Colonic mucosa (tissue), 4 donors: ENCODE measurements at regions not wholly inside any gene's neighbourhood (a gene's known extent, or its start where the extent isn't known, plus 50 kb on each side); places are given as distances from the start of the nearest gene placed in this dataset.

Experiments
- DNase-seq: peaks from one replicate; pipeline ENCODE4 v3.0.0-alpha.2; 2020
- H3K27ac ChIP-seq: fragments of 200-600 bp; one replicate; pipeline ENCODE4 v1.8.0; 2021
- H3K27me3 ChIP-seq: fragments of 200-600 bp; one replicate; pipeline ENCODE4 v1.8.0; 2021
- H3K36me3 ChIP-seq: fragments of 200-600 bp; one replicate; pipeline ENCODE4 v1.8.0; 2021
- H3K4me1 ChIP-seq: fragments of 200-600 bp; one replicate; pipeline ENCODE4 v1.8.0; 2021; ENCODE audit warnings: mild to moderate bottlenecking
- H3K4me3 ChIP-seq: fragments of 200-600 bp; one replicate; pipeline ENCODE4 v1.8.0; 2021
- H3K9ac ChIP-seq, 2 donors: one replicate each; pipeline ENCODE4 v1.7.0; 2013; ENCODE audit warnings: control low read depth in 2 of 2, low read depth in 2 of 2, low read length in 2 of 2
- H3K9me3 ChIP-seq: fragments of 200-600 bp; one replicate; pipeline ENCODE4 v1.8.0; 2021
- intact Hi-C: fragments of 100-400 bp; cut with DNase I; formaldehyde crosslinking; loops from one replicate; pipeline ENCODE4 v1.14.1; 2022
- TF ChIP-seq, protein P1 (sequence below): fragments of 200-600 bp; IDR thresholded peaks from one replicate; pipeline ENCODE4 v1.8.0; 2022; ENCODE audit warnings: antibody characterized with exemption, mild to moderate bottlenecking
- donor health status: healthy.
- donor health status: DM: no; HTN: no; CAD: no.
- donor health status: DM: no; HTN: no; CAD: no.

DNA sequence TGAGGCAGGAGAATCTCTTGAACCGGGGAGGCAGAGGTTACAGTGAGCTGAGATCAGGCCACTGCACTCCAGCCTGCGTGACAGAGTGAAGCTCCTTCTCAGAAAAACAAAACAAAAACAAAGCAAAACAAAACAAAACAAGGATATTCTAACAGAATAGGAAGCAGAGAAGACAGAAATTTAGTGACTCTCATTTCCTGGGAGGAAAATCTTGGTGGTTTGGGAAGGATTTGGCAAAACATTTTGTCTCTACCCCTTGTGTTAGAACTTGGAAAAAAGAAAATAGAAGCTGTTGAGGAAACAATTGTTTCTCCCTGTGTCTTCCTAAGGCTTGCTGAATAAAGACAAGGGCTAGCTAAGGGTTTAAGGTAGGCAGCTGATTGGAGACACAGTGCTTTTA lies 79.7 kb upstream of the PTPRR start:
- no peaks in the 10 kb centered on the region for H3K4me1 ChIP-seq
- TF ChIP-seq, protein P1, sequence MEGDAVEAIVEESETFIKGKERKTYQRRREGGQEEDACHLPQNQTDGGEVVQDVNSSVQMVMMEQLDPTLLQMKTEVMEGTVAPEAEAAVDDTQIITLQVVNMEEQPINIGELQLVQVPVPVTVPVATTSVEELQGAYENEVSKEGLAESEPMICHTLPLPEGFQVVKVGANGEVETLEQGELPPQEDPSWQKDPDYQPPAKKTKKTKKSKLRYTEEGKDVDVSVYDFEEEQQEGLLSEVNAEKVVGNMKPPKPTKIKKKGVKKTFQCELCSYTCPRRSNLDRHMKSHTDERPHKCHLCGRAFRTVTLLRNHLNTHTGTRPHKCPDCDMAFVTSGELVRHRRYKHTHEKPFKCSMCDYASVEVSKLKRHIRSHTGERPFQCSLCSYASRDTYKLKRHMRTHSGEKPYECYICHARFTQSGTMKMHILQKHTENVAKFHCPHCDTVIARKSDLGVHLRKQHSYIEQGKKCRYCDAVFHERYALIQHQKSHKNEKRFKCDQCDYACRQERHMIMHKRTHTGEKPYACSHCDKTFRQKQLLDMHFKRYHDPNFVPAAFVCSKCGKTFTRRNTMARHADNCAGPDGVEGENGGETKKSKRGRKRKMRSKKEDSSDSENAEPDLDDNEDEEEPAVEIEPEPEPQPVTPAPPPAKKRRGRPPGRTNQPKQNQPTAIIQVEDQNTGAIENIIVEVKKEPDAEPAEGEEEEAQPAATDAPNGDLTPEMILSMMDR: no peak
- H3K27ac ChIP-seq: no peak overlapping the region
- no peaks in the 10 kb centered on the region for H3K36me3 ChIP-seq
- no peak overlapping the region for H3K9ac ChIP-seq
- H3K27me3 ChIP-seq: no peaks in the 10 kb centered on the region
- no peaks in the 10 kb centered on the region for H3K9me3 ChIP-seq
- no peak for DNase-seq
- no peak overlapping the region for H3K4me3 ChIP-seq
- intact Hi-C loops: no loop called here

DNA sequence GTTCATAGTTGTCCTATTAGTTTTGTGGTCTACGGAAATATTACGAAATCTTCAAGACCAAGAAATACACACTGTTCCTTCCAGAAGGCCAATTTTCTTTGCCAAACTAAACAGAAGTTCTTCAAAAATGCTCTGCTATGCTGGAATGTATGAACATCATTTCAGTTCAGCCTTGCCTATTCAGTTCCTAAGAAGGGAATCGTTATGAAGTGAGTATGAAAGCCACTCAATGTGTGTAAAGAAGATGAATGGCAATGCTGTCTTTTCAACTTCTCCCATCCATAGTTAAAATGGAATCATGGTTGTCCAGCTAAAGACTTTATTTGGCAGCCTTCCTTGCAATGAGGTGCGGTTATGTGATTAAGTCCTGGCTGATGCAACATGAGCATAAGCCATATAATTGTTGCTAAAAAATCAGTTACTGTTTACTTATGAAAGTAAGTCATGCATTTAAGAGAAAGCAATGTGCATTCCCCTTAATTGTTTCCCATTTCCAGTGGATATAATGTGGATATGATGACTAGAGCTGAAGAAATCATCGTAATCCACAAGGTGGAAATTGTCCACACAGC lies 73.8 kb upstream of the PTPRR start:
- Histone ChIP-seq H3K27me3 (no peaks in the 10 kb centered on the region), H3K27ac (no peak overlapping the region), H3K9me3 (no peaks in the 10 kb centered on the region), H3K36me3 (no peaks in the 10 kb centered on the region), H3K4me3 (no peak overlapping the region), H3K9ac (no peak overlapping the region), H3K4me1 (no peaks in the 10 kb centered on the region)
- no peak for DNase-seq
- intact Hi-C loops: no loop called here
- TF ChIP-seq, protein P1: no peak

DNA sequence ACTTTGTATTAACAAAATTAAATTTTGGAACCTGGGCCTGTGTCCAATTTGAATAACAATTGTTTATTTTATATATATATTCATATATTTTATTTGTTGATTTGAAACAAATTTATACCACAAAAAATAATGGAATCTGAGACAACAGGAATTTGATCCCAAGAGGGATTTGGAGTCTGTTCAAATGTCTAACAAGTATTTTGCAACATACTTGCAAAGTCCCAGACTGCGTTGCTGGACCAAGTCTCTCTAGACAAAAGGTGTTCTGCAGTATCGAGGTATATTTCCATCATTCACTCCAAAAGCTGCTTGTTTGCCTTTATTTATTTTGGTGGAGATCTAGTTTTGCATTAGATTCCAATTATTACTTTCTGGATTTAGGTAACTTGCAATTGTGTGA lies 68.7 kb upstream of the PTPRR start:
- intact Hi-C loops: no loop called here
- Histone ChIP-seq H3K27ac (no peak overlapping the region), H3K27me3 (no peaks in the 10 kb centered on the region), H3K36me3 (no peaks in the 10 kb centered on the region), H3K9me3 (no peaks in the 10 kb centered on the region), H3K9ac (no peak overlapping the region), H3K4me1 (no peaks in the 10 kb centered on the region), H3K4me3 (no peak overlapping the region)
- TF ChIP-seq, protein P1: no peak
- DNase-seq: no peak

DNA sequence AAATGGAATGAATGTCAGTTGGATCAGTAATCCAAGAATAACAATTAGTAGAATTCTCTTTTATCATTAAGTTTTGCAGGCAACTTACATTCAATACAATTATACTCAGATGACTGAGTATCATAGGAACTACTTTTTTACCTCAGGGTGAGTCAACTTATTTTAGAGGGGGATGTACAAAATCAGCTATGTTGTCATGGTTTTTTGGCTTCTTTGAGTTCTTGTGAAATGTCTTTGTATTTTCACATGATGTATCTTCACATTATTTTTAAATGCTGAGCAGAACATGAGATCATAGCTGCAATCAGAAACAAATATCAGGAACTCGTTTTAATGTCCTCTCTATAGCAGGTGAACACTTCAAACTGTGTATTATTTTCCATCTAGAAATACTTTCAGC lies 65.3 kb upstream of the PTPRR start:
- no peak overlapping the region for H3K4me3 ChIP-seq
- intact Hi-C loops: no loop called here
- H3K9ac ChIP-seq: no peak overlapping the region
- no peak overlapping the region for H3K27ac ChIP-seq
- no peaks in the 10 kb centered on the region for H3K27me3 ChIP-seq
- no peak for DNase-seq
- no peaks in the 10 kb centered on the region for H3K9me3 ChIP-seq
- H3K4me1 ChIP-seq: no peaks in the 10 kb centered on the region
- TF ChIP-seq, protein P1: no peak
- H3K36me3 ChIP-seq: no peaks in the 10 kb centered on the region

GRCh38 chr12:70983692-70984091 lies 63.2 kb upstream of the PTPRR start:
- Histone ChIP-seq H3K27me3 (no peaks in the 10 kb centered on the region), H3K4me3 (no peak overlapping the region), H3K27ac (no peak overlapping the region), H3K4me1 (no peaks in the 10 kb centered on the region), H3K9me3 (no peaks in the 10 kb centered on the region), H3K9ac (no peak overlapping the region), H3K36me3 (no peaks in the 10 kb centered on the region)
- TF ChIP-seq, protein P1: no peak
- intact Hi-C loops: no loop called here
- no peak for DNase-seq
